NCI-H748 (cell line): ENCODE measurements at regions not wholly inside any gene's neighbourhood (a gene's known extent, or its start where the extent isn't known, plus 50 kb on each side); places are given as distances from the start of the nearest gene placed in this dataset.
"Not testable (repeated sequence)": the region's sequence is repeated elsewhere in the genome, so short reads cannot be mapped to it uniquely, and the experiment has no call there.

Source experiments
- DNase-seq: peaks from one replicate; lab custom pipeline; 2025; ENCODE audit not compliant: unreplicated experiment; lab: John Stamatoyannopoulos, UW

DNA sequence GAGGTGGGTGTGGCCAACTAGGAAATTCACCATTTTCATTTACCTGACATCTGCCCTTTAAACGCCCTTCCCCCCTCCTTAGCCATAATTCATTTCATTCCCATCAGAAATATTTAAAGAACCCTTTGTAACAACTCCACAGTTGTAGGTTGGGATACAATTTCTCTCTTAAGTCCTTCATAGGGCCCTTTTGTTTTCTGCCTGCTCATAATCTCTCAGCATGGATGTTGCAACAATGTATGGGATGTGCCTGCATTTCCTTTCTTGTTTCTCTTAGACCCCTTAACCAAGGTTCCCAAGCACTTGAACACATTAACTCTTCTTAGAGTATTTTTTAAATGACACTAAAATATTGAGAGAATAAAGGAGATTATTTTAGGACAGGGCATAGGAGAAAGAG, 51.7 kb upstream of the MYO10 start:
- DNase-seq = no peak

DNA sequence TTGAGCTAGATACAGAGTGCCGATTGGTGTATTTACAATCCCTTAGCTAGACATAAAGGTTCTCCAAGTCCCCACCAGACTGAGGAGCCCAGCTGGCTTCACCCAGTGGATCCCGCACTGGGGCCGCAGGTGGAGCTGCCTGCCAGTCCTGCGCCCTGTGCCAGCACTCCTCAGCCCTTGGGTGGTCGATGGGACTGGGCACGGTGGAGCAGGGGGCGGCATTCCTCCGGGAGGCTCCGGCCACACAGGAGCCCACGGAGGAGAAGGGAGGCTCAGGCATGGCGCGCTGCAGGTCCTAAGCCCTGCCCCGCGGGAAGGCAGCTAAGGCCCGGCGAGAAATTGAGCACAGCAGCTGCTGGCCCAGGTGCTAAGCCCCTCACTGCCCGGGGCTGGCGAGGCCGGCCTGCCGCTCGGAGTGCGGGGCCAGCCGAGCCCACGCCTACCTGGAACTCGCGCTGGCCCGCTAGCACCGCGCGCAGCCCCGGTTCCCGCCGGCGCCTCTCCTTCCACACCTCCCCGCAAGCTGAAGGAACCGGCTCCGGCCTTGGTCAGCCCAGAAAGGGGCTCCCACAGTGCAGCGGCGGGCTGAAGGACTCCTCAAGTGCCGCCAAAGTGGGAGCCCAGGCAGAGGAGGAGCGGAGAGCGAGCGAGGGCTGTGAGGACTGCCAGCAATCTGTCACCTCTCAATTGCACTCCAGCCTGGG, 54.9 kb upstream of the MYO10 start:
- DNase-seq = not testable (repeated sequence)

- DNase-seq = no peak
Observed at GRCh38 chr5:16992006-16992405, 55.9 kb upstream of the MYO10 start.

GRCh38 chr5:16992444-16992843, 56.4 kb upstream of the MYO10 start:
- DNase-seq = no peak

DNA sequence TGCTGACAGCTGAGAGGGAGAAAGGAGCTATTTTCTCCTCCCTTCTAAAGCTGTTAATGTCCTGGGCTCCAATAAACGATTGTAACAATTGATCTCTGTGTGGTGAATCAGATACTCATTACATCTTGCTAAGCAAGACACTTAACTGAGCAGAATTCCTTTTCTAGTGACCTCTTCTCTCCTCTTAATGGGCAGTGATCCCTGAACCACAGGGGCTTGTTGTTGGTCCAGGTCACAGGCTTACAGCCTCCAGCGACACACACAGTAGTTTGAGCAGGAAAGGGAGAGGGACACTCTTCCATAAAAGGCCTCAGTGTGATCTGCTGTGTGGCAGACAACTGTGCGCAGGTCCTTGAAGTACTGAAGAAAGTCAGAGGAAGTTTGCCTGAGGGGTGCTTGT, 58.5 kb upstream of the MYO10 start:
- peak; percentile 72 for DNase-seq

- no peak for DNase-seq
Observed at GRCh38 chr5:16995372-16995771, 59.3 kb upstream of the MYO10 start.

- DNase-seq = no peak
Observed at GRCh38 chr5:17000291-17000939, 64.3 kb upstream of the MYO10 start.

DNA sequence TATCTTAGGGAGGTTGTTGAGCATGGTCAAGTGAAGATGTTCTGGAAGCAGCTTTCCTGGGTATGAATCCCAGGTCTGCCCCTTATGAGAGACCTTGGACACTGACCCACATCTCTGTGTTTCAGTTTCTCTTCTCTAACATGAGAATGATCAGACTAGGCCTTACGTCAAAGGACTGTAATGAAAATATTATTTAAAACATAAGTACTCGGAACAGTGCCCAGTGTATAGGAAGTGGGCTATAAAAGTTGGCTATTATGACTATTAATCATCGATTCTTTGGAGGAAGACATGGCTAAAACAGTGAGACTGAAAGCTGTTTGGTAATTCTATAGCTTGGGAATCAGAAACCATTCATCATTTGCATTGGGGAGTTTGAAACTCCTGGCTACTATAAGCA, 65.3 kb upstream of the MYO10 start:
- DNase-seq = no peak

- no peak for DNase-seq
Observed at GRCh38 chr5:17004441-17005106, 68.5 kb upstream of the MYO10 start.

GRCh38 chr5:17005107-17005828, 69.2 kb upstream of the MYO10 start:
- no peak for DNase-seq

- peak; percentile 56 for DNase-seq
Observed at GRCh38 chr5:17012289-17012688, 76.2 kb upstream of the MYO10 start.

DNA sequence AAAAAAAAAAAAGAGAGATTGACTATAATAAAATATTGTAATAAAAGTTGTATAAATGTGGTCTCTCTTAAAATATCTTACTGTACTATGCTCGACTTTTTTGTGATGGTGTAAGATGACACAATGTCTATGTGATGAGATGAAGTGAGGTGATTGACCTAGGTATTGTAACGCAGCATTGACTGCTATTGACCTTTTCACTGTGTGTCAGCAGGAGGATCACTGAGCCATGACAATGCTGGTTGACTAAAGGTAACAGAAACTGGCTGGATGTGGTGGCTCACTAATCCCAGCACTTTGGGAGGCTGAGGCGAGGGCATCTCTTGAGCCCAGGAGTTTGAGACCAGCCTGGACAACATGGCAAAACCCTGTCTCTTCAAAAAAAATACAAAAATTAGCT, 78.6 kb upstream of the MYO10 start:
- no peak for DNase-seq

GRCh38 chr5:17018871-17019270, 82.8 kb upstream of the MYO10 start:
- DNase-seq = no peak

DNA sequence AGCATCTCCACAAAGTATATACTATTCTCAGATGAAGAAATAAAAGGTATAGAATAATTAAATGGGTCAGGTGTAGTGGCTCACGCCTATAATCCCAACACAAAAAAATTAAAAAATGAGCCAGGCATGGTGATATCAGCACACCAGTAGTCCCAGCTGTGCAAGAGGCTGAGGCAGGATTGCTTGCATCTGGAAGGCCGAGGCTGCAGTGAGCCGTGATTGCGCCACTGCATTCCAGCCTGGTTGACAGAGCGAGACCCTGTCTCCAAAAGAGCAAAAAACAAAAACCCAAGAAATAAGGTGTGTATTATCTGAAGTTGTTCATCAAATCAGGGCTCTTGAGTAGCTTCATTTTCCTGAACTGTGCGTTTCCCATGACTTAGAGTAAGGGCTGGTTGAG, 83.2 kb upstream of the MYO10 start:
- no peak for DNase-seq

GRCh38 chr5:17020678-17021601, 84.9 kb upstream of the MYO10 start:
- no peak for DNase-seq

GRCh38 chr5:17021602-17021932, 85.5 kb upstream of the MYO10 start:
- no peak for DNase-seq

- no peak for DNase-seq
Observed at GRCh38 chr5:17022296-17022695, 86.2 kb upstream of the MYO10 start.

DNA sequence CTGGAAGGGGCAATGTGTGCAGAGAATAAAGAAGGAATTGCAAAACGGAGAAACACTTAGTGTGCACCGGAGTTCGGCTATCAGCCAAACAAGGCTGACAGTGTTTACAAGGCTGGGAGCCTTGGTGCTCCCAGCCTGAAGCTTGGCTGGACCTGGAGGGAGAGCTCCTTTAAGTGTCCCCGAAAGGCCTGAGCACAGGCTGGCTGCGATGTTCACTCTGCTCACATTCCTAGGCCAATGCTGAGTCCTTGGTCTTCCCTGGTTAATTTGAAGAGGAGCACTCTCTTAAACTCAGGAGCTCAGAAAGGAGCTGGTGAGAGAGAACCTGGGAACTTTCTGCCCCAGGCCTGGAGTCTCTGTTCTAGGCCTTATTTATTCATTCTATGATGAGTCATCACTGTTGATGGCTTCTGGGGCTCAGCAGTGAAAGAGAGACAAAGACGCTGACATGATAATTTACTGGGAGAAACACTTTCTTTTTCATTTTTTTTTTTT, 88.6 kb upstream of the MYO10 start:
- DNase-seq = no peak

DNA sequence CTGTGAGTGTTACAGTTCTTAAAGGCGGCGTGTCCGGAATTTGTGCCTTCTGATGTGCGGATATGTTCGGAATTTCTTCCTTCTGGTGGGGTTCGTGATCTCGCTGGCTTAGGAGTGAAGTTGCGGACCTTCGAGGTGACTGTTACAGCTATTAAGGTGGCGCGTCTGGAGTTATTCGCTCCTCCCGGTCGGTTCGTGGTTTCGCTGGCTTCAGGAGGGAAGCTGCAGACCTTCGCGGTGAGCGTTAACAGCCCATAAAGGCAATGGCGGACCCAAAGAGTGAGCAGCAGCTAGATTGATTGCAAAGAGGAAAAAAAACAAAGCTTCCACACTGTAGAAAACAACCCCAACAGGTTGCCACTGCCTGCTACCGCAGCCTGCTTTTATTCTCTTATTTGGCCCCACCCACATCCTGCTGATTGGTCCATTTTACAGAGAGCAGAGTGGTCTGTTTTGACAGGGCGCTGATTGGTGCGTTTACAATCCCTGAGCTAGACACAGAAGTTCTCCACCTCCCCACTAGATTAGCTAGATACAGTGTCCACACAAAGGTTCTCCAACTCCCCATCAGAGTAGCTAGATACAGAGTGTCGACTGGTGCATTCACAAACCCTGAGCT, 95.7 kb upstream of the MYO10 start:
- not testable (repeated sequence) for DNase-seq

GRCh38 chr5:17032314-17032985, 96.4 kb upstream of the MYO10 start:
- DNase-seq = not testable (repeated sequence)
